Loucy (cell line): ENCODE measurements at regions not wholly inside any gene's neighbourhood (a gene's known extent, or its start where the extent isn't known, plus 50 kb on each side); places are given as distances from the start of the nearest gene placed in this dataset.

Experiments used
- H2AFZ ChIP-seq: fragments of 200-600 bp; sonication (generic); 2 replicates; pipeline ENCODE4 v1.6.0; 2016; ENCODE audit warnings: antibody characterized with exemption, mild to moderate bottlenecking, low read length, moderate library complexity
- H3F3A ChIP-seq: fragments of 200-600 bp; 2 replicates; pipeline ENCODE4 v1.6.0; 2016; ENCODE audit warnings: antibody characterized with exemption, low read depth, mild to moderate bottlenecking
- H3K27me3 ChIP-seq: fragments of 200-600 bp; sonication (generic); 2 replicates; pipeline ENCODE4 v1.6.1; 2014; ENCODE audit warnings: low read length, mild to moderate bottlenecking; ENCODE audit not compliant: insufficient read depth, poor library complexity, severe bottlenecking
- H3K36me3 ChIP-seq: fragments of 200-600 bp; sonication (generic); 2 replicates; pipeline ENCODE4 v1.6.1; 2016; ENCODE audit warnings: low read length; ENCODE audit not compliant: insufficient read depth
- H3K4me1 ChIP-seq: fragments of 200-600 bp; sonication (generic); 2 replicates; pipeline ENCODE4 v1.5.1; 2014; ENCODE audit warnings: low read length, mild to moderate bottlenecking; ENCODE audit not compliant: insufficient read depth, poor library complexity, severe bottlenecking
- H3K4me2 ChIP-seq: fragments of 200-600 bp; sonication (generic); 2 replicates; pipeline ENCODE4 v1.6.0; 2014; ENCODE audit warnings: antibody characterized with exemption, low read length, low read depth, mild to moderate bottlenecking; ENCODE audit not compliant: poor library complexity, severe bottlenecking
- H3K4me3 ChIP-seq: fragments of 200-600 bp; sonication (generic); 2 replicates; pipeline ENCODE4 v1.5.1; 2014; ENCODE audit warnings: low read length, mild to moderate bottlenecking, mixed read lengths; ENCODE audit not compliant: poor library complexity, severe bottlenecking
- H3K79me2 ChIP-seq: fragments of 200-600 bp; sonication (generic); 2 replicates; pipeline ENCODE4 v1.6.1; 2014; ENCODE audit warnings: low read length; ENCODE audit not compliant: insufficient read depth
- H3K9ac ChIP-seq: fragments of 200-600 bp; sonication (generic); 2 replicates; pipeline ENCODE4 v1.6.0; 2014; ENCODE audit warnings: mild to moderate bottlenecking, low read depth, low read length, moderate library complexity; ENCODE audit not compliant: poor library complexity, severe bottlenecking
- H3K9me2 ChIP-seq: fragments of 200-600 bp; sonication (generic); replicated peaks from 2 replicates; pipeline ENCODE4 v1.6.1; 2016; ENCODE audit warnings: low read depth, low read length, mixed read lengths
- H3K9me3 ChIP-seq: fragments of 200-600 bp; sonication (generic); 2 replicates; pipeline ENCODE4 v1.6.1; 2014; ENCODE audit warnings: mild to moderate bottlenecking, antibody characterized with exemption, low read length, low read depth; ENCODE audit not compliant: insufficient read depth
- H4K20me1 ChIP-seq: fragments of 200-600 bp; sonication (generic); 2 replicates; pipeline ENCODE4 v1.6.0; 2014; ENCODE audit warnings: antibody characterized with exemption, low read length, mild to moderate bottlenecking; ENCODE audit not compliant: insufficient read depth, poor library complexity, severe bottlenecking
- CTCF ChIP-seq: fragments of 200-600 bp; sonication (generic); conservative IDR thresholded peaks from 2 replicates; pipeline ENCODE4 v1.5.1; 2014; ENCODE audit warnings: mild to moderate bottlenecking, antibody characterized with exemption, low read length
- EZH2phosphoT487 ChIP-seq: fragments of 200-600 bp; IDR thresholded peaks from 2 replicates; pipeline ENCODE4 v1.6.1; 2018; ENCODE audit warnings: antibody characterized with exemption, mild to moderate bottlenecking, moderate library complexity, borderline replicate concordance

GRCh38 chr1:83698644-83699043, 300.3 kb downstream of the TTLL7 start:
- no peak for TF ChIP-seq CTCF
- TF ChIP-seq EZH2phosphoT487: no peak
- no peak overlapping the region for H3K4me2 ChIP-seq
- no peak overlapping the region for H3K9ac ChIP-seq
- no peaks in the 10 kb centered on the region for H3K79me2 ChIP-seq
- no peaks in the 10 kb centered on the region for H3K9me2 ChIP-seq
- no peak overlapping the region for H3K4me3 ChIP-seq
- no peaks in the 10 kb centered on the region for H3K36me3 ChIP-seq
- H3F3A ChIP-seq: no peaks in the 10 kb centered on the region
- no peak overlapping the region for H2AFZ ChIP-seq
- H3K27me3 ChIP-seq: no peaks in the 10 kb centered on the region
- no peaks in the 10 kb centered on the region for H3K4me1 ChIP-seq
- no peaks in the 10 kb centered on the region for H4K20me1 ChIP-seq
- H3K9me3 ChIP-seq: no peaks in the 10 kb centered on the region

GRCh38 chr1:83697961-83698360, 301.0 kb downstream of the TTLL7 start:
- Histone ChIP-seq H3K36me3 (no peaks in the 10 kb centered on the region), H3K9me3 (no peaks in the 10 kb centered on the region), H3K4me1 (no peaks in the 10 kb centered on the region), H2AFZ (no peak overlapping the region), H3K79me2 (no peaks in the 10 kb centered on the region), H3K27me3 (no peaks in the 10 kb centered on the region), H3K4me3 (no peak overlapping the region), H3F3A (no peaks in the 10 kb centered on the region), H4K20me1 (no peaks in the 10 kb centered on the region), H3K9me2 (no peaks in the 10 kb centered on the region), H3K9ac (no peak overlapping the region), H3K4me2 (no peak overlapping the region)
- TF ChIP-seq CTCF: no peak
- no peak for TF ChIP-seq EZH2phosphoT487

GRCh38 chr1:83697220-83697619, 301.7 kb downstream of the TTLL7 start:
- Histone ChIP-seq H3K4me1 (no peaks in the 10 kb centered on the region), H3K4me2 (no peak overlapping the region), H3K27me3 (no peaks in the 10 kb centered on the region), H3F3A (no peaks in the 10 kb centered on the region), H3K79me2 (no peaks in the 10 kb centered on the region), H3K9me3 (no peaks in the 10 kb centered on the region), H3K36me3 (no peaks in the 10 kb centered on the region), H3K9me2 (no peaks in the 10 kb centered on the region), H2AFZ (no peak overlapping the region), H3K9ac (no peak overlapping the region), H3K4me3 (no peak overlapping the region), H4K20me1 (no peaks in the 10 kb centered on the region)
- TF ChIP-seq CTCF (no peak), EZH2phosphoT487 (no peak)
